ENCODE measurements at regions not wholly inside any gene's neighbourhood (a gene's known extent, or its start where the extent isn't known, plus 50 kb on each side); places are given as distances from the start of the nearest gene placed in this dataset.

DNA sequence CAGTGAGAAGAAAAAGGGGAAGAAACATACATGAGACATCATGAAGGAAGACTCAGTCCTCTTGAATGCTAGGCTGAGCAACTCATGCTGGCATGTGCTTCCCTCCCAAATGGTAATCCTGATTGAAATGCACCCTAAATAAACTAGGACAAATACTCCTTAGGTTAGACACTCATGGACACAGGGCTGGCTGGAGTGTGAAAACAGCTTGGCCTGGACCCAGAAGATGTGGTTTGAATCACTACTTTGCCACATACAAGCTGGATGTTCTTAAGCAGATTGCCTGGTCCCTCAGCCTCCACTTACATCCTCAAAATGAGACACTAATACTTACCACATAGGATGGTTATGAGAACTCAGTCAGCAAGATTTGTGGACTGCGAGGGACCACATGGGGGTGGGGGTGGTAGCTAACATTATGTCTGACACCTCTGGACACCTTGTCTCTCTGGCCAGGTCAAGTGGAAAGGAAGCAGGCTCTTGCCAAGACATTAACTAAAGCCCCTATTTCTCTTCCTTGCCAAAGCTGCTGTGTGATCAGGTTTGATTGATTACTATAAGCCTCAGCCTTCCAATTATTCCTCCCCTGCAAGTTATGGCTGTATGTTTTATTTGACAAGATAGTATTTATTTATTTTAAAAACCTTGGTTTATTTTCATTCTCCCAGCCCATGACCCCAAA is 138.9 kb upstream of the SLC7A14 start:
- FAIRE-seq, result peak; percentile 78

DNA sequence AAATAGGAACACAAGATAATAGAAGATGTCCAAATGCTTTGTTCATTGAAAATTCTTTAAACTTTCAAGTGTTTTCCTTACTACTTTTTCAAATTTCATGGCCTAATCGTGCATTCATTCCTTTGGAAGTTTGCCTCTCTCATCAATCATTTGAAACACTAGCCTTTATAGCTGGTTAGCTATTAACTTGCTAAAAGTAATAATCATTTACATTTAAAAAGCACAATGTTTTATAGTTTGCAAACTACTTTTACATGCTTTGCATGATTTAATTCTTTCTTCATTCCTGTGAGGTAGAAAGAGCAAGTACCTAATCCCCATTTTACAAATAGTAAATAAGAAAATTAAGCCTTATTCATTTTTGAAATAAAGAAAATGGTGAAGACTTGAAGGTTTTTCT is 137.4 kb upstream of the SLC7A14 start:
- H3K4me2 ChIP-seq (ENCODE audit: low read length), result no peak overlapping the region
- no peak overlapping the region for H3K27ac ChIP-seq (ENCODE audit: low read depth, low read length)
- Mint-ChIP-seq H3K9me3 (ENCODE audit: unreplicated experiment) (peaks cover 4% of the 10 kb centered on the region), H3K36me3 (ENCODE audit: low read depth, unreplicated experiment) (no peaks in the 10 kb centered on the region), H3K4me1 (ENCODE audit: low read depth, unreplicated experiment) (peaks cover 20% of the 10 kb centered on the region), H3K27me3 (ENCODE audit: low read depth, unreplicated experiment) (no peaks in the 10 kb centered on the region), H3K27ac (ENCODE audit: unreplicated experiment) (no peak overlapping the region), H3K4me3 (ENCODE audit: unreplicated experiment) (no peak overlapping the region)
- no peak overlapping the region for H2AFZ ChIP-seq (ENCODE audit: low read depth, low read length)
- TF ChIP-seq, protein P1, sequence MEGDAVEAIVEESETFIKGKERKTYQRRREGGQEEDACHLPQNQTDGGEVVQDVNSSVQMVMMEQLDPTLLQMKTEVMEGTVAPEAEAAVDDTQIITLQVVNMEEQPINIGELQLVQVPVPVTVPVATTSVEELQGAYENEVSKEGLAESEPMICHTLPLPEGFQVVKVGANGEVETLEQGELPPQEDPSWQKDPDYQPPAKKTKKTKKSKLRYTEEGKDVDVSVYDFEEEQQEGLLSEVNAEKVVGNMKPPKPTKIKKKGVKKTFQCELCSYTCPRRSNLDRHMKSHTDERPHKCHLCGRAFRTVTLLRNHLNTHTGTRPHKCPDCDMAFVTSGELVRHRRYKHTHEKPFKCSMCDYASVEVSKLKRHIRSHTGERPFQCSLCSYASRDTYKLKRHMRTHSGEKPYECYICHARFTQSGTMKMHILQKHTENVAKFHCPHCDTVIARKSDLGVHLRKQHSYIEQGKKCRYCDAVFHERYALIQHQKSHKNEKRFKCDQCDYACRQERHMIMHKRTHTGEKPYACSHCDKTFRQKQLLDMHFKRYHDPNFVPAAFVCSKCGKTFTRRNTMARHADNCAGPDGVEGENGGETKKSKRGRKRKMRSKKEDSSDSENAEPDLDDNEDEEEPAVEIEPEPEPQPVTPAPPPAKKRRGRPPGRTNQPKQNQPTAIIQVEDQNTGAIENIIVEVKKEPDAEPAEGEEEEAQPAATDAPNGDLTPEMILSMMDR (IDR thresholded peaks at IDR 0.05; ENCODE audit: insufficient read depth, low read depth, low read length), result no peak
- TF ChIP-seq EZH2 (IDR thresholded peaks at IDR 0.05; ENCODE audit: insufficient read depth, low read length), result no peak
- no peak overlapping the region for H3K9ac ChIP-seq (ENCODE audit: low read length)
- H4K20me1 ChIP-seq (ENCODE audit: insufficient read depth, low read length), result no peaks in the 10 kb centered on the region
- no peaks in the 10 kb centered on the region for H3K36me3 ChIP-seq (ENCODE audit: insufficient read depth, low read length)
- H3K79me2 ChIP-seq (ENCODE audit: insufficient read depth, low read length), result no peaks in the 10 kb centered on the region
- FAIRE-seq (no peak), DNase-seq (ENCODE audit: low read depth) (no peak)
- no peaks in the 10 kb centered on the region for H3K27me3 ChIP-seq (ENCODE audit: insufficient read depth, low read length)
- H3K4me1 ChIP-seq (ENCODE audit: insufficient read depth, low read length), result peaks cover 36% of the 10 kb centered on the region
- H3K4me3 ChIP-seq (ENCODE audit: insufficient read depth, low read depth, low read length), result no peak overlapping the region
- no peaks in the 10 kb centered on the region for H3K9me3 ChIP-seq (ENCODE audit: insufficient read depth, low read depth, low read length)

More for the DNA sequence above, 138.9 kb upstream of the SLC7A14 start:
- Histone ChIP-seq H3K9me3 (ENCODE audit: insufficient read depth, low read depth, low read length) (no peaks in the 10 kb centered on the region), H2AFZ (ENCODE audit: low read depth, low read length) (no peak overlapping the region), H3K27me3 (ENCODE audit: insufficient read depth, low read length) (no peaks in the 10 kb centered on the region), H3K27ac (ENCODE audit: low read depth, low read length) (peak overlapping the region; percentile 34), H3K4me1 (ENCODE audit: insufficient read depth, low read length) (peaks cover 36% of the 10 kb centered on the region), H3K4me2 (ENCODE audit: low read length) (peak overlapping the region; percentile 4), H3K79me2 (ENCODE audit: insufficient read depth, low read length) (no peaks in the 10 kb centered on the region), H4K20me1 (ENCODE audit: insufficient read depth, low read length) (no peaks in the 10 kb centered on the region), H3K4me3 (ENCODE audit: insufficient read depth, low read depth, low read length) (no peak overlapping the region), H3K9ac (ENCODE audit: low read length) (no peak overlapping the region), H3K36me3 (ENCODE audit: insufficient read depth, low read length) (no peaks in the 10 kb centered on the region)
- H3K27me3 Mint-ChIP-seq (ENCODE audit: low read depth, unreplicated experiment), result no peaks in the 10 kb centered on the region
- no peak overlapping the region for H3K27ac Mint-ChIP-seq (ENCODE audit: unreplicated experiment)
- H3K9me3 Mint-ChIP-seq (ENCODE audit: unreplicated experiment), result no peaks in the 10 kb centered on the region
- TF ChIP-seq, protein P1 (IDR thresholded peaks at IDR 0.05; ENCODE audit: insufficient read depth, low read depth, low read length), result no peak
- no peak for TF ChIP-seq EZH2 (IDR thresholded peaks at IDR 0.05; ENCODE audit: insufficient read depth, low read length)
- peak; percentile 92 for DNase-seq (ENCODE audit: low read depth)
- H3K4me1 Mint-ChIP-seq (ENCODE audit: low read depth, unreplicated experiment), result peaks cover 25% of the 10 kb centered on the region
- H3K36me3 Mint-ChIP-seq (ENCODE audit: low read depth, unreplicated experiment), result no peaks in the 10 kb centered on the region
- no peak overlapping the region for H3K4me3 Mint-ChIP-seq (ENCODE audit: unreplicated experiment)

DNA sequence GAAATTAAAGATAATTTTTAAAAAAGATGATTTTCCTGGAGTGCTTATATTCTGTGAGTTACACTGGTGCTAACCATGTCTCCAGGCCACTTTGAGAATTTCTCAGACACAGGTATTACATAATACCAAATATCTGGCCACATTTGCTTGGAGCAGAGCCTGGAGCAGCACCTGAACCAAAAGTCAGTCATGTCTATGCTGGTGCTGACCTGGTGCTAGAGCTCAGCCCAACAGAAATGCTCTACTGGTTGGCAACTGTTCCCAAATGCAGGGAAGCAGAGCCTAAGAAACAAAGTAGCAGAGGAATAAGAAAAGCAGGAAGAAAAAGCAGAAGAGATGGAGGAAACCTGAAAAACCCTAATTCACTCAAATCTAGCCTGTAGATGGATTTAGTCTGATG is 135.7 kb upstream of the SLC7A14 start:
- DNase-seq (ENCODE audit: low read depth), result no peak
- Histone ChIP-seq H3K4me2 (ENCODE audit: low read length) (no peak overlapping the region), H3K79me2 (ENCODE audit: insufficient read depth, low read length) (no peaks in the 10 kb centered on the region), H3K9ac (ENCODE audit: low read length) (no peak overlapping the region), H4K20me1 (ENCODE audit: insufficient read depth, low read length) (no peaks in the 10 kb centered on the region), H3K27me3 (ENCODE audit: insufficient read depth, low read length) (no peaks in the 10 kb centered on the region), H3K27ac (ENCODE audit: low read depth, low read length) (no peak overlapping the region), H3K4me3 (ENCODE audit: insufficient read depth, low read depth, low read length) (no peak overlapping the region), H3K9me3 (ENCODE audit: insufficient read depth, low read depth, low read length) (no peaks in the 10 kb centered on the region), H2AFZ (ENCODE audit: low read depth, low read length) (no peak overlapping the region), H3K4me1 (ENCODE audit: insufficient read depth, low read length) (peaks cover 22% of the 10 kb centered on the region), H3K36me3 (ENCODE audit: insufficient read depth, low read length) (no peaks in the 10 kb centered on the region)
- H3K4me3 Mint-ChIP-seq (ENCODE audit: unreplicated experiment), result no peak overlapping the region
- H3K4me1 Mint-ChIP-seq (ENCODE audit: low read depth, unreplicated experiment), result peaks cover 23% of the 10 kb centered on the region
- no peaks in the 10 kb centered on the region for H3K36me3 Mint-ChIP-seq (ENCODE audit: low read depth, unreplicated experiment)
- FAIRE-seq, result no peak
- no peak overlapping the region for H3K27ac Mint-ChIP-seq (ENCODE audit: unreplicated experiment)
- TF ChIP-seq, protein P1 (IDR thresholded peaks at IDR 0.05; ENCODE audit: insufficient read depth, low read depth, low read length), result no peak
- no peak for TF ChIP-seq EZH2 (IDR thresholded peaks at IDR 0.05; ENCODE audit: insufficient read depth, low read length)
- H3K27me3 Mint-ChIP-seq (ENCODE audit: low read depth, unreplicated experiment), result no peaks in the 10 kb centered on the region
- peaks cover 4% of the 10 kb centered on the region for H3K9me3 Mint-ChIP-seq (ENCODE audit: unreplicated experiment)
